ENCODE measurements at regions not wholly inside any gene's neighbourhood (a gene's known extent, or its start where the extent isn't known, plus 50 kb on each side); places are given as distances from the start of the nearest gene placed in this dataset.

DNA sequence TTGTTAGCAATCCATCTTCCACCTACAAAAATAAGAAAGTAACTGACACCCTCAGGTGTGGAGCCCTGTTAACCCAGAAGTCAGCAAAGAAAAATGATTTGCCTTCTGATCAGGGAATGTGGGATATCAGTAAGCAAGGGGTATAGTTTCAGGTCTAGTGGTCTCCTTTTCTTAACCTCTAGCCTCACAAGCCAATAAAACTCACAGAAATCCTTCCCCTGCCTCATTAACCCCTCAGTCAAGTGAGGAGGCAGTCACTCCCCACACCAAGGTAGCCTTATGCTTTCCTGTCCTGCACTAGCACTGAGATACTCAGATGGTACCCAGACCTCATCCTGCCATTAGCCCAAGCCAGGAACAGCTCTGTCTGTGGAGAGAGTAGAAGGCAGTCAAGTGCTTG is 103.4 kb upstream of the VASH1 start:
- Histone ChIP-seq H3K36me3 (ENCODE audit: insufficient read depth, low read length) (no peaks in the 10 kb centered on the region), H3K9me3 (ENCODE audit: low read depth, low read length) (no peaks in the 10 kb centered on the region), H3K27ac (no peak overlapping the region), H3K4me3 (no peak overlapping the region), H3K9ac (ENCODE audit: insufficient read length) (no peak overlapping the region)
- DNase-seq (ENCODE audit: low read depth, low spot score): no peak
- TF ChIP-seq FOXP2 (optimal IDR thresholded peaks at IDR 0.05; ENCODE audit: control extremely low read depth, extremely low read length, insufficient read depth) (no peak), EZH2 (IDR thresholded peaks at IDR 0.05) (no peak), POLR2AphosphoS5 (IDR thresholded peaks at IDR 0.05; ENCODE audit: borderline replicate concordance, low read depth, low read length) (no peak)

DNA sequence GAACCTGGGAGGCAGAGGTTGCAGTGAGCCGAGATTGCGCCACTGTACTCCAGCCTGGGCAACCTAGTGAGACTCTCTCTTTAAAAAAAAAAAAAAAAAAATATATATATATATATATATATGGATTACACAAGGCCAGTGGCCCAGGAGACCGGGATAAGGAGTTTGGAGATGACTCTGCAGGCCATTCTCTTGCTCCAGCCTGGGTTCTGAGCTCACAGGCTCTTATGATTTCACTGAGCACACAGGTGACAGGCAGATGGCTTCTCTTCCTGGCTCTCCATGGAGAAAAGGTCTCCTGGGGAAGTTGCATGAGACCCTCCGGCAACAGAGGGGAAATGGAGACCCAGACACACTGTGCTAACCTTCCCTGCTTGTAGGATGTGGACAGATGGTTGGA is 98.7 kb upstream of the VASH1 start:
- Histone ChIP-seq H3K27ac (no peak overlapping the region), H3K4me3 (no peak overlapping the region), H3K9ac (ENCODE audit: insufficient read length) (no peak overlapping the region), H3K36me3 (ENCODE audit: insufficient read depth, low read length) (no peaks in the 10 kb centered on the region), H3K9me3 (ENCODE audit: low read depth, low read length) (no peaks in the 10 kb centered on the region)
- no peak for DNase-seq (ENCODE audit: low read depth, low spot score)
- TF ChIP-seq FOXP2 (optimal IDR thresholded peaks at IDR 0.05; ENCODE audit: control extremely low read depth, extremely low read length, insufficient read depth): no peak
- TF ChIP-seq POLR2AphosphoS5 (IDR thresholded peaks at IDR 0.05; ENCODE audit: borderline replicate concordance, low read depth, low read length): no peak
- no peak for TF ChIP-seq EZH2 (IDR thresholded peaks at IDR 0.05)

DNA sequence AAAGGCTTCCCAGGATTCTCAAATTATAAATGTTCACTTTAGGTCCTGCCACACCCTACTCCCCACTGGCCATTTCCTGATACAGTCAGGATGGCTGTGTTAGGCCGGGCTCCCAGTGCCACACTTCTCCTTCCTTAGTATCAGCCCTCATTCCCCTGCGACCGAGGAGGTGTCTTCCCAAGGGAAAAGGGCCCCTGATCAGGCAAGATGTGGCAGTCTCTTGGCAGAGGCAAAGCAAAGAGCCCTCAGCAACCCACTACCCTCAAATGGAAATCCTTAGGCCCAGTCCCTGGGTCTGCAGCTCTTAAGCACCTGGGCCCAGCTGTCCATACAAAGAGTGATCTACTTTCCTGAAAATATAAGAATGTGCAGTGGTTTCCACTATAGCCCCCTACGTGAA is 96.5 kb upstream of the VASH1 start:
- Histone ChIP-seq H3K4me3 (no peak overlapping the region), H3K36me3 (ENCODE audit: insufficient read depth, low read length) (no peaks in the 10 kb centered on the region), H3K9me3 (ENCODE audit: low read depth, low read length) (no peaks in the 10 kb centered on the region), H3K27ac (no peak overlapping the region), H3K9ac (ENCODE audit: insufficient read length) (no peak overlapping the region)
- TF ChIP-seq EZH2 (IDR thresholded peaks at IDR 0.05) (no peak), POLR2AphosphoS5 (IDR thresholded peaks at IDR 0.05; ENCODE audit: borderline replicate concordance, low read depth, low read length) (no peak), FOXP2 (optimal IDR thresholded peaks at IDR 0.05; ENCODE audit: control extremely low read depth, extremely low read length, insufficient read depth) (no peak)
- no peak for DNase-seq (ENCODE audit: low read depth, low spot score)

- H3K9me3 ChIP-seq (ENCODE audit: low read depth, low read length): no peaks in the 10 kb centered on the region
- no peak overlapping the region for H3K27ac ChIP-seq
- DNase-seq (ENCODE audit: low read depth, low spot score): no peak
- H3K36me3 ChIP-seq (ENCODE audit: insufficient read depth, low read length): no peaks in the 10 kb centered on the region
- H3K4me3 ChIP-seq: no peak overlapping the region
- no peak overlapping the region for H3K9ac ChIP-seq (ENCODE audit: insufficient read length)
- TF ChIP-seq EZH2 (IDR thresholded peaks at IDR 0.05): no peak
- TF ChIP-seq FOXP2 (optimal IDR thresholded peaks at IDR 0.05; ENCODE audit: control extremely low read depth, extremely low read length, insufficient read depth): no peak
- TF ChIP-seq POLR2AphosphoS5 (IDR thresholded peaks at IDR 0.05; ENCODE audit: borderline replicate concordance, low read depth, low read length): no peak
These were observed 94.5 kb upstream of the VASH1 start for GRCh38 chr14:76666746-76667145.

- H3K9ac ChIP-seq (ENCODE audit: insufficient read length): no peak overlapping the region
- no peaks in the 10 kb centered on the region for H3K36me3 ChIP-seq (ENCODE audit: insufficient read depth, low read length)
- no peak overlapping the region for H3K27ac ChIP-seq
- H3K9me3 ChIP-seq (ENCODE audit: low read depth, low read length): no peaks in the 10 kb centered on the region
- TF ChIP-seq POLR2AphosphoS5 (IDR thresholded peaks at IDR 0.05; ENCODE audit: borderline replicate concordance, low read depth, low read length): no peak
- TF ChIP-seq FOXP2 (optimal IDR thresholded peaks at IDR 0.05; ENCODE audit: control extremely low read depth, extremely low read length, insufficient read depth): no peak
- no peak for TF ChIP-seq EZH2 (IDR thresholded peaks at IDR 0.05)
- no peak for DNase-seq (ENCODE audit: low read depth, low spot score)
- H3K4me3 ChIP-seq: no peak overlapping the region
These were observed 91.5 kb upstream of the VASH1 start for GRCh38 chr14:76669770-76670169.

DNA sequence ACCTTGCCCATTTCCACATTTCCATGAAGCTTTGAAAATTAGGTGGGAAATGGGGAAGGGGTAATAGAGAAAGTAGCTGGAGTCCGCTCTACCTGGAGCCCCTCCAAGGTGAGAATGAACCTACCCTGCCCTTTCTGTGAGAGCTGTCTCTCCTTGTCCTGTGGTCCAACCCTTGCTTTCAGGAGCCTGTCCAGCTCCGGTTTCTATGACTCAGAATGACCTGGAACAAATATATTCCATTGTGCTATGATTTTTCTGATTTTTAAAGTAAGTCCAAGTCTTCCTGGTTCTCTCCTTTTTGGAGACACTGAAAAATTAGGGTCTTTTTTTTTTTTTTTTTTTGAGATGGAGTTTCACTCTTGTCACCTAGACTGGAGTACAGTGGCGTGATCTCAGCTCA is 89.1 kb upstream of the VASH1 start:
- Histone ChIP-seq H3K9ac (ENCODE audit: insufficient read length) (no peak overlapping the region), H3K27ac (no peak overlapping the region), H3K9me3 (ENCODE audit: low read depth, low read length) (no peaks in the 10 kb centered on the region), H3K36me3 (ENCODE audit: insufficient read depth, low read length) (no peaks in the 10 kb centered on the region), H3K4me3 (no peak overlapping the region)
- no peak for TF ChIP-seq EZH2 (IDR thresholded peaks at IDR 0.05)
- TF ChIP-seq FOXP2 (optimal IDR thresholded peaks at IDR 0.05; ENCODE audit: control extremely low read depth, extremely low read length, insufficient read depth): no peak
- no peak for TF ChIP-seq POLR2AphosphoS5 (IDR thresholded peaks at IDR 0.05; ENCODE audit: borderline replicate concordance, low read depth, low read length)
- no peak for DNase-seq (ENCODE audit: low read depth, low spot score)

DNA sequence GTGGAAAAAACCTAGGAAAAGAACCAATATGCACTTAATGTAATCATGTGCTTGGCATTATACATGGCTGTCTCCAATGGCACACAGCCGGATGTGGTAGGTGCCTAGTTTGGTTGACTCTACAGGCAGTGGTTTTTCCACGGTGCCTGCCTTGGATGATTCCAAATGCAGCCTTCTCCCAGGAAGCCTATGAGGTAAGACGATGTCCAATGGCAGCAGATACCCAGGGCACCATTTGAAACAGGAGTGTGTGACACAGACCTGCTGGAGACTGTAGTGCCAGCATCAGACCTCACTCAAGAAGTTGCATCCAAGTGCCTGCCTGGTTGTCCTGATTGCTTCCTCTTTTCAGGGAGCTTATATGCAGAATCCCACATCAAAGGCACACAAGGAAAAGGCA is 88.0 kb upstream of the VASH1 start:
- H3K27ac ChIP-seq: no peak overlapping the region
- no peaks in the 10 kb centered on the region for H3K9me3 ChIP-seq (ENCODE audit: low read depth, low read length)
- no peak overlapping the region for H3K4me3 ChIP-seq
- H3K9ac ChIP-seq (ENCODE audit: insufficient read length): no peak overlapping the region
- DNase-seq (ENCODE audit: low read depth, low spot score): no peak
- H3K36me3 ChIP-seq (ENCODE audit: insufficient read depth, low read length): no peaks in the 10 kb centered on the region
- TF ChIP-seq FOXP2 (optimal IDR thresholded peaks at IDR 0.05; ENCODE audit: control extremely low read depth, extremely low read length, insufficient read depth): no peak
- no peak for TF ChIP-seq EZH2 (IDR thresholded peaks at IDR 0.05)
- TF ChIP-seq POLR2AphosphoS5 (IDR thresholded peaks at IDR 0.05; ENCODE audit: borderline replicate concordance, low read depth, low read length): no peak

GRCh38 chr14:76675046-76675445 is 86.2 kb upstream of the VASH1 start:
- TF ChIP-seq FOXP2 (optimal IDR thresholded peaks at IDR 0.05; ENCODE audit: control extremely low read depth, extremely low read length, insufficient read depth) (no peak), POLR2AphosphoS5 (IDR thresholded peaks at IDR 0.05; ENCODE audit: borderline replicate concordance, low read depth, low read length) (no peak), EZH2 (IDR thresholded peaks at IDR 0.05) (no peak)

DNA sequence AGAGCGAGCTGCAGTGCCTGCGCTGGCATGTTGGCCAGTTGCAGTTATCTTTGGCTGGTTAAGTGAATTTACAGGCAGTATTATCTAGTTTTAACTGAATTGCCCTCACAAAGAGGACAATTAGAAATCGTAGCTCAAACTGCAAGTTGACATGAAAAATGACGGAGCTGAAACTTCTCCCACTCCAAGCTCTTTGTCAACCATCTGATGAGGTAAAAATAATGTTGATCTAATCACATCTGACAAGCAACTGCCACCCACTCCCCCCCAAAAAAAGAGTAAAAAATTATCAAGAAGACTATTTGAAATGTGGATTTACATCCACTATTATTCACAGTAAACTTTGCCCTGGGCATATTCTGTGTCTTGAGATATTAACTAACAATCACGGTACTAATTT is 84.7 kb upstream of the VASH1 start:
- Histone ChIP-seq H3K27ac (no peak overlapping the region), H3K9ac (ENCODE audit: insufficient read length) (no peak overlapping the region), H3K36me3 (ENCODE audit: insufficient read depth, low read length) (no peaks in the 10 kb centered on the region), H3K4me3 (no peak overlapping the region), H3K9me3 (ENCODE audit: low read depth, low read length) (no peaks in the 10 kb centered on the region)
- no peak for DNase-seq (ENCODE audit: low read depth, low spot score)
- TF ChIP-seq FOXP2 (optimal IDR thresholded peaks at IDR 0.05; ENCODE audit: control extremely low read depth, extremely low read length, insufficient read depth) (no peak), POLR2AphosphoS5 (IDR thresholded peaks at IDR 0.05; ENCODE audit: borderline replicate concordance, low read depth, low read length) (no peak), EZH2 (IDR thresholded peaks at IDR 0.05) (no peak)

More at GRCh38 chr14:76675046-76675445, 86.2 kb upstream of the VASH1 start:
- Histone ChIP-seq H3K9ac (ENCODE audit: insufficient read length) (no peak overlapping the region), H3K4me3 (no peak overlapping the region), H3K27ac (no peak overlapping the region), H3K9me3 (ENCODE audit: low read depth, low read length) (no peaks in the 10 kb centered on the region), H3K36me3 (ENCODE audit: insufficient read depth, low read length) (no peaks in the 10 kb centered on the region)
- no peak for DNase-seq (ENCODE audit: low read depth, low spot score)

Data from SK-N-MC (cell line).